ENCODE measurements at regions not wholly inside any gene's neighbourhood (a gene's known extent, or its start where the extent isn't known, plus 50 kb on each side); places are given as distances from the start of the nearest gene placed in this dataset.

DNA sequence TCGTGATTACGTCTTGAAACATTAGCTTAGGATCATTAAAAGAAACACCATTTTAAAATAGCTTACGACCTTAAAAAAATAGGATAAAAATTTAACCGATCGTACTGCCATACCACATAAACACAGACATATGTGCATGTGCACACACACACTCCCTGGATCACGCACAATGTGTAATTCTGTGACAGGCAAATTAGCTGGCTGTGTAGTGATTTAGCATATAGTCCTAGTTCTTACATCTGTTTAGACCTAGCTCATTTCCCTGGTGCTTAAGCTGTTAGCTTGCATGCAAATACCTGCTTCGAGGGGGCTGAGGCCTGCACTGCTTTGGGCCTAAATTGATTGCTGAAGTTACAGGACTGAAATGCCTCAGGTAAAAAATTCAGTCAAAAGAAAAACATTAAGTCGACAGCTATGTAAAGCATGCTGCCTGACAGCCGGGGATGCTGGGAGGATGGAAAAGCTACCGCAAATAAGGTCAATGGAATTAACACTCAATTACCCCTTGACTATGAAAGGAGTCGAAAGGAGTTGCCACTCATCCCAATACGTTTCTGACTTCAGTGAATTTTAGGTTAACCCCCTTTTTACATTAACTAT lies 267.1 kb upstream of the FZD8 start:
- Histone ChIP-seq H3K27me3 (no peaks in the 10 kb centered on the region), H3K27ac (no peak overlapping the region), H3K4me3 (no peak overlapping the region), H3K9me3 (no peaks in the 10 kb centered on the region), H3K36me3 (no peaks in the 10 kb centered on the region), H3K4me1 (no peaks in the 10 kb centered on the region)
- TF ChIP-seq POLR2A (IDR thresholded peaks at IDR 0.05): no peak
- no peak for TF ChIP-seq POLR2AphosphoS5 (IDR thresholded peaks at IDR 0.05)
- TF ChIP-seq, protein P1, sequence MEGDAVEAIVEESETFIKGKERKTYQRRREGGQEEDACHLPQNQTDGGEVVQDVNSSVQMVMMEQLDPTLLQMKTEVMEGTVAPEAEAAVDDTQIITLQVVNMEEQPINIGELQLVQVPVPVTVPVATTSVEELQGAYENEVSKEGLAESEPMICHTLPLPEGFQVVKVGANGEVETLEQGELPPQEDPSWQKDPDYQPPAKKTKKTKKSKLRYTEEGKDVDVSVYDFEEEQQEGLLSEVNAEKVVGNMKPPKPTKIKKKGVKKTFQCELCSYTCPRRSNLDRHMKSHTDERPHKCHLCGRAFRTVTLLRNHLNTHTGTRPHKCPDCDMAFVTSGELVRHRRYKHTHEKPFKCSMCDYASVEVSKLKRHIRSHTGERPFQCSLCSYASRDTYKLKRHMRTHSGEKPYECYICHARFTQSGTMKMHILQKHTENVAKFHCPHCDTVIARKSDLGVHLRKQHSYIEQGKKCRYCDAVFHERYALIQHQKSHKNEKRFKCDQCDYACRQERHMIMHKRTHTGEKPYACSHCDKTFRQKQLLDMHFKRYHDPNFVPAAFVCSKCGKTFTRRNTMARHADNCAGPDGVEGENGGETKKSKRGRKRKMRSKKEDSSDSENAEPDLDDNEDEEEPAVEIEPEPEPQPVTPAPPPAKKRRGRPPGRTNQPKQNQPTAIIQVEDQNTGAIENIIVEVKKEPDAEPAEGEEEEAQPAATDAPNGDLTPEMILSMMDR (IDR thresholded peaks at IDR 0.05): no peak
- DNase-seq (ENCODE audit: low spot score in 2 of 2): no peak
- intact Hi-C loops (cut with DNase I; ENCODE audit: low total_unique reads): no loop called here

DNA sequence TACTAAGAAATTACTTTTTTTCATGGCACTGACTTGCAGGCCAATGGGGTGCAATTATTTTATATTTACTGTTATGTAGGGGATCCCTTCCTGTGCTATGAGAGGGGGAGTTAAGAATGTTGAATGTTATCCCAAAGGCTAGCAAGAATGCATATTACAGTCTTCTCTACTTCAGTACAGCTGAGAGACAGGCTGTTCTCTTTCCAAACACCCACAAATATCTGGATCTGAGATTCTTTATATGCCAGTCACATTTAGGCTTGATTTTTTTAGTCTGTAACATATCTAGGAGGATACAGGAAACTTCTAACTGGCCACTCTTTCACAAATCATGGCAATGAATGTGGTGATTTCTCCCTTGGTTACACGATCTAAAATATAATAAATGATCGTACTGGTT lies 266.4 kb upstream of the FZD8 start:
- no peak for TF ChIP-seq POLR2AphosphoS5 (IDR thresholded peaks at IDR 0.05)
- TF ChIP-seq, protein P1 (IDR thresholded peaks at IDR 0.05): no peak
- TF ChIP-seq POLR2A (IDR thresholded peaks at IDR 0.05): no peak
- Histone ChIP-seq H3K36me3 (no peaks in the 10 kb centered on the region), H3K4me1 (no peaks in the 10 kb centered on the region), H3K4me3 (no peak overlapping the region), H3K27me3 (no peaks in the 10 kb centered on the region), H3K27ac (no peak overlapping the region), H3K9me3 (no peaks in the 10 kb centered on the region)
- DNase-seq (ENCODE audit: low spot score in 2 of 2): no peak
- intact Hi-C loops (cut with DNase I; ENCODE audit: low total_unique reads): no loop called here

DNA sequence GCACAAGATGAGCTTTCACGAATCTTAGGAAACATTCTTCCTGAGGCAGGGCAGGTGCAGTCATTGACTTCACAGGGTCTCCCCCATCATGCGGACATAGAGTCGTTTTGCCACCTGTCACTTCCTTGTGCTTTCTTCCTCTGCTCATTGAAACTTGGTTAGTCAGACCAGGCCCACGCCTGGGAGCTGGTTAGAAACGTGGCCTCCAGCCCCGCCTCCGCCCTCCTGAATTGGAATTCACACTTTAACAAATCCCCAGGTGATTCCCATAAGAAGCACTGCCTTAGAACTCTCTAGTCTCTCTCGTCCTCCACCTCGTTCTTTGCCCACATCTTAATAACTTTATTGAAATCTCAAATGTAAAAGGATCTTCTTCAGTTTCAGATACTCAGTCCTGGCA lies 265.5 kb upstream of the FZD8 start:
- H3K27me3 ChIP-seq: no peaks in the 10 kb centered on the region
- H3K4me1 ChIP-seq: no peaks in the 10 kb centered on the region
- no peak overlapping the region for H3K4me3 ChIP-seq
- intact Hi-C loops (cut with DNase I; ENCODE audit: low total_unique reads): no loop called here
- no peaks in the 10 kb centered on the region for H3K9me3 ChIP-seq
- no peaks in the 10 kb centered on the region for H3K36me3 ChIP-seq
- TF ChIP-seq POLR2A (IDR thresholded peaks at IDR 0.05) (no peak), POLR2AphosphoS5 (IDR thresholded peaks at IDR 0.05) (no peak)
- TF ChIP-seq, protein P1 (IDR thresholded peaks at IDR 0.05): no peak
- H3K27ac ChIP-seq: no peak overlapping the region
- no peak for DNase-seq (ENCODE audit: low spot score in 2 of 2)

DNA sequence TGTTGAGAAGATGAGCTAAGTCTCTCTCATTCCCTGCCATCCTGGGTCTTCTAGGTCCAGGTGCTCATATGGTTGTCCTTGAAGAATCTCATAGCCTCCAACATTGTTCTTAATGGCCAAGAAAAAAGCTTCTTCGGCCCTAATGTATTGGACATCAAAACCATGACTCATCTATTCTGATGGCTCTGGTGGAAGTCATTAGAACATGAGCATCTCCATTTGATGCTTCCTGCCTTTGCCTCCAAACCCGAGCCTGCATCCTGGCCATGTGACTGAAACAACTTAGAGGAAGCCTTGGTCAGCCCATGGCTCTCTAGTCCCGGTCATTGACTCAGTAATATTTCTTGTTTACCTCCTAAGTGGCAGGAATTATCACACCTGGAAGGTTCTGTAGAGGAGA lies 264.1 kb upstream of the FZD8 start:
- no peak for DNase-seq (ENCODE audit: low spot score in 2 of 2)
- no peaks in the 10 kb centered on the region for H3K9me3 ChIP-seq
- H3K4me3 ChIP-seq: no peak overlapping the region
- H3K27me3 ChIP-seq: no peaks in the 10 kb centered on the region
- intact Hi-C loops (cut with DNase I; ENCODE audit: low total_unique reads): no loop called here
- no peak overlapping the region for H3K27ac ChIP-seq
- no peaks in the 10 kb centered on the region for H3K36me3 ChIP-seq
- H3K4me1 ChIP-seq: no peaks in the 10 kb centered on the region
- TF ChIP-seq, protein P1 (IDR thresholded peaks at IDR 0.05): no peak
- TF ChIP-seq POLR2AphosphoS5 (IDR thresholded peaks at IDR 0.05): no peak
- no peak for TF ChIP-seq POLR2A (IDR thresholded peaks at IDR 0.05)

DNA sequence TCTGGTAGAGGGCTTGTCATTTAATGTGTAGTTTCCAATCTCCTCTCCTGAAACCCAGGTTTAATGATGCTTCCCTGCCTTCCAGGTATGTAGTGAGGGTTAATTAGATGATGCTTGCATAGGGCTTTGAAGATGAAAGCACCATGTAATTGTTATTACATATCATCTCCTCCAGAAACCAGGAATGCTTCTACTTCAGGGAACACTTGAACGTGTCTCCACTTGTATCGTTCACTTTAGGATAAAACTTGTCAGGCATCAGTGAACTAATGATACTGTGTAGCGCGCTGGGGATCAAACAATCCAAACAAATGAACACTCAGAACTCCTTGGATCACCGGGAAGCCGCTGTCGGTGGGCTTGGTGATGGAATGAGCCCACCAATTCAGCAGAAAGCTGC lies 260.9 kb upstream of the FZD8 start:
- H3K4me1 ChIP-seq: no peaks in the 10 kb centered on the region

More for the DNA sequence above, 260.9 kb upstream of the FZD8 start:
- intact Hi-C loops (cut with DNase I; ENCODE audit: low total_unique reads): no loop called here
- Histone ChIP-seq H3K27me3 (no peaks in the 10 kb centered on the region), H3K4me3 (no peak overlapping the region), H3K9me3 (no peaks in the 10 kb centered on the region), H3K36me3 (no peaks in the 10 kb centered on the region), H3K27ac (no peak overlapping the region)
- TF ChIP-seq POLR2A (IDR thresholded peaks at IDR 0.05): no peak
- no peak for TF ChIP-seq POLR2AphosphoS5 (IDR thresholded peaks at IDR 0.05)
- TF ChIP-seq, protein P1 (IDR thresholded peaks at IDR 0.05): no peak
- DNase-seq (ENCODE audit: low spot score in 2 of 2): no peak
